ENCODE measurements at regions not wholly inside any gene's neighbourhood (a gene's known extent, or its start where the extent isn't known, plus 50 kb on each side); places are given as distances from the start of the nearest gene placed in this dataset.

GRCh38 chr12:76247992-76248391 lies 100.2 kb downstream of the BBS10 start:
- Histone ChIP-seq H3K4me2 (ENCODE audit: low read depth, low read length) (no peak overlapping the region), H3K79me2 (ENCODE audit: low read length) (no peaks in the 10 kb centered on the region), H3K27ac (ENCODE audit: low read length) (no peak overlapping the region), H4K20me1 (ENCODE audit: insufficient read depth, low read length) (no peaks in the 10 kb centered on the region), H3K9me2 (replicated peaks; ENCODE audit: insufficient read depth, low read length) (no peaks in the 10 kb centered on the region), H3K9me3 (replicated peaks; ENCODE audit: insufficient read depth, low read length) (no peaks in the 10 kb centered on the region), H3K4me1 (ENCODE audit: low read length) (no peaks in the 10 kb centered on the region), H3K9ac (ENCODE audit: low read length) (no peak overlapping the region), H3K4me3 (ENCODE audit: low read length) (no peak overlapping the region), H3K27me3 (replicated peaks; ENCODE audit: insufficient read depth, low read length) (no peaks in the 10 kb centered on the region), H3F3A (ENCODE audit: insufficient read depth, low read length) (no peaks in the 10 kb centered on the region), H3K36me3 (replicated peaks; ENCODE audit: insufficient read depth, low read length) (no peaks in the 10 kb centered on the region), H2AFZ (ENCODE audit: low read length) (no peak overlapping the region)
- TF ChIP-seq EZH2 (optimal IDR thresholded peaks at IDR 0.05; ENCODE audit: low read depth, low read length), result no peak
- no peak for TF ChIP-seq EZH2phosphoT487 (IDR thresholded peaks at IDR 0.05; ENCODE audit: low read length)
- no peak for TF ChIP-seq CTCF (IDR thresholded peaks at IDR 0.05; ENCODE audit: low read length)
- DNase-seq, result no peak

GRCh38 chr12:76247026-76247646 lies 101.1 kb downstream of the BBS10 start:
- no peak overlapping the region for H2AFZ ChIP-seq (ENCODE audit: low read length)
- no peaks in the 10 kb centered on the region for H3K9me3 ChIP-seq (replicated peaks; ENCODE audit: insufficient read depth, low read length)
- no peaks in the 10 kb centered on the region for H3K4me1 ChIP-seq (ENCODE audit: low read length)
- no peaks in the 10 kb centered on the region for H3K27me3 ChIP-seq (replicated peaks; ENCODE audit: insufficient read depth, low read length)
- TF ChIP-seq CTCF (IDR thresholded peaks at IDR 0.05; ENCODE audit: low read length) (no peak), EZH2phosphoT487 (IDR thresholded peaks at IDR 0.05; ENCODE audit: low read length) (no peak), EZH2 (optimal IDR thresholded peaks at IDR 0.05; ENCODE audit: low read depth, low read length) (no peak)
- DNase-seq, result no peak
- no peak overlapping the region for H3K4me2 ChIP-seq (ENCODE audit: low read depth, low read length)
- H4K20me1 ChIP-seq (ENCODE audit: insufficient read depth, low read length), result no peaks in the 10 kb centered on the region
- no peak overlapping the region for H3K27ac ChIP-seq (ENCODE audit: low read length)
- no peaks in the 10 kb centered on the region for H3K79me2 ChIP-seq (ENCODE audit: low read length)
- no peaks in the 10 kb centered on the region for H3F3A ChIP-seq (ENCODE audit: insufficient read depth, low read length)
- H3K9me2 ChIP-seq (replicated peaks; ENCODE audit: insufficient read depth, low read length), result no peaks in the 10 kb centered on the region
- no peak overlapping the region for H3K4me3 ChIP-seq (ENCODE audit: low read length)
- H3K9ac ChIP-seq (ENCODE audit: low read length), result no peak overlapping the region
- H3K36me3 ChIP-seq (replicated peaks; ENCODE audit: insufficient read depth, low read length), result no peaks in the 10 kb centered on the region

- no peak overlapping the region for H3K9ac ChIP-seq (ENCODE audit: low read length)
- no peaks in the 10 kb centered on the region for H3K79me2 ChIP-seq (ENCODE audit: low read length)
- TF ChIP-seq CTCF (IDR thresholded peaks at IDR 0.05; ENCODE audit: low read length) (no peak), EZH2phosphoT487 (IDR thresholded peaks at IDR 0.05; ENCODE audit: low read length) (no peak), EZH2 (optimal IDR thresholded peaks at IDR 0.05; ENCODE audit: low read depth, low read length) (no peak)
- H3K36me3 ChIP-seq (replicated peaks; ENCODE audit: insufficient read depth, low read length), result no peaks in the 10 kb centered on the region
- no peak overlapping the region for H3K4me3 ChIP-seq (ENCODE audit: low read length)
- no peaks in the 10 kb centered on the region for H3K4me1 ChIP-seq (ENCODE audit: low read length)
- H3K4me2 ChIP-seq (ENCODE audit: low read depth, low read length), result no peak overlapping the region
- DNase-seq, result no peak
- no peak overlapping the region for H3K27ac ChIP-seq (ENCODE audit: low read length)
- H2AFZ ChIP-seq (ENCODE audit: low read length), result no peak overlapping the region
- no peaks in the 10 kb centered on the region for H4K20me1 ChIP-seq (ENCODE audit: insufficient read depth, low read length)
- H3F3A ChIP-seq (ENCODE audit: insufficient read depth, low read length), result no peaks in the 10 kb centered on the region
- no peaks in the 10 kb centered on the region for H3K27me3 ChIP-seq (replicated peaks; ENCODE audit: insufficient read depth, low read length)
- H3K9me3 ChIP-seq (replicated peaks; ENCODE audit: insufficient read depth, low read length), result no peaks in the 10 kb centered on the region
- H3K9me2 ChIP-seq (replicated peaks; ENCODE audit: insufficient read depth, low read length), result no peaks in the 10 kb centered on the region
Measured at GRCh38 chr12:76246611-76247010, 101.6 kb downstream of the BBS10 start.
